PC-3 (cell line): ENCODE measurements at regions not wholly inside any gene's neighbourhood (a gene's known extent, or its start where the extent isn't known, plus 50 kb on each side); places are given as distances from the start of the nearest gene placed in this dataset.

Experiments used
- EZH2 ChIP-seq: fragments of 300-600 bp; sonication (generic); IDR thresholded peaks from one replicate; pipeline ENCODE4 v1.6.1; 2017; ENCODE audit warnings: antibody characterized with exemption, mild to moderate bottlenecking, low read length; ENCODE audit not compliant: unreplicated experiment
- TF ChIP-seq, protein P1 (sequence below): fragments of 300-600 bp; sonication (generic); conservative IDR thresholded peaks from 2 replicates; pipeline ENCODE4 v1.5.1; 2017; ENCODE audit warnings: antibody characterized with exemption, low read depth, mild to moderate bottlenecking, low read length

DNA sequence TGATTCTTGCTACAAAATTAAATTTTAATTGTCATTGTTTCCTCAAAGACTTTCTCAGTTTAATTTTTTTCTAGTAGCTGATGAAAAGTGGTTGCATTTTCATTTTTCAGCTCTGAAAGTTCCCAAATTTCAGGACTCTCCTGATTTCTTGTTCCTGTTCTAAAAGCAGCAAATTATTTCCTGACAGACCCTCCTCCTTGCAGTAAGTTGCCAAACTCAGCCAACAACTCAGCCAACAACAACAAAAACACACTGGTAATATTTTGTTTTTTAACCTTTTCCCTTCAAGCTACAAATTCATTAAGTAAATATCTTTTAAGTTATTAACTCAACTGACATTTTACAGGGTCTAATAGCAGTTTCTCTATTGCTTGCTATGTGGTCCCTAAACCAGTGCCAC, 487.8 kb upstream of the NUDT12 start:
- TF ChIP-seq, protein P1, sequence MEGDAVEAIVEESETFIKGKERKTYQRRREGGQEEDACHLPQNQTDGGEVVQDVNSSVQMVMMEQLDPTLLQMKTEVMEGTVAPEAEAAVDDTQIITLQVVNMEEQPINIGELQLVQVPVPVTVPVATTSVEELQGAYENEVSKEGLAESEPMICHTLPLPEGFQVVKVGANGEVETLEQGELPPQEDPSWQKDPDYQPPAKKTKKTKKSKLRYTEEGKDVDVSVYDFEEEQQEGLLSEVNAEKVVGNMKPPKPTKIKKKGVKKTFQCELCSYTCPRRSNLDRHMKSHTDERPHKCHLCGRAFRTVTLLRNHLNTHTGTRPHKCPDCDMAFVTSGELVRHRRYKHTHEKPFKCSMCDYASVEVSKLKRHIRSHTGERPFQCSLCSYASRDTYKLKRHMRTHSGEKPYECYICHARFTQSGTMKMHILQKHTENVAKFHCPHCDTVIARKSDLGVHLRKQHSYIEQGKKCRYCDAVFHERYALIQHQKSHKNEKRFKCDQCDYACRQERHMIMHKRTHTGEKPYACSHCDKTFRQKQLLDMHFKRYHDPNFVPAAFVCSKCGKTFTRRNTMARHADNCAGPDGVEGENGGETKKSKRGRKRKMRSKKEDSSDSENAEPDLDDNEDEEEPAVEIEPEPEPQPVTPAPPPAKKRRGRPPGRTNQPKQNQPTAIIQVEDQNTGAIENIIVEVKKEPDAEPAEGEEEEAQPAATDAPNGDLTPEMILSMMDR = no peak
- no peak for TF ChIP-seq EZH2
